Mucosa of descending colon (tissue), 3 donors: ENCODE measurements at regions not wholly inside any gene's neighbourhood (a gene's known extent, or its start where the extent isn't known, plus 50 kb on each side); places are given as distances from the start of the nearest gene placed in this dataset.

ENCODE experiments used
- ATAC-seq: fragments of 200-7000 bp; cut with Tn5 transposase; one replicate; pipeline ENCODE4 v1.9.1; 2020; ENCODE audit warnings: mild to moderate bottlenecking, moderate library complexity
- DNase-seq, 3 donors: peaks; one replicate each; pipeline ENCODE4 v3.0.0-alpha.2; 2020
- H3K36me3 ChIP-seq: fragments of 200-600 bp; one replicate; pipeline ENCODE4 v1.8.0; 2021; ENCODE audit warnings: low read depth, mild to moderate bottlenecking
- H3K4me1 ChIP-seq: fragments of 200-600 bp; one replicate; pipeline ENCODE4 v1.8.0; 2021; ENCODE audit warnings: low read depth, mild to moderate bottlenecking
- H3K4me3 ChIP-seq: fragments of 200-600 bp; one replicate; pipeline ENCODE4 v1.8.0; 2021; ENCODE audit warnings: mild to moderate bottlenecking
- H3K9me3 ChIP-seq: fragments of 200-600 bp; one replicate; pipeline ENCODE4 v1.8.0; 2021; ENCODE audit warnings: mild to moderate bottlenecking
- CTCF ChIP-seq: fragments of 200-600 bp; IDR thresholded peaks from one replicate; pipeline ENCODE4 v1.8.0; 2022; ENCODE audit warnings: antibody characterized with exemption, mild to moderate bottlenecking
- intact Hi-C, 2 donors: fragments of 100-400 bp; cut with DNase I in 1 of 2; cut with micrococcal nuclease in 1 of 2; formaldehyde crosslinking; loops; one replicate each; pipeline versions ENCODE4 v1.11.0 to v1.11.1; 2022; cut with DNase I, micrococcal nuclease
- donor health status: DM: no; HTN: no; CAD: no; lungs with moderate emphysema.
- donor health status: DM: no; HTN: no; CAD: no.
- donor health status: DM: no; HTN: yes; CAD: no.

GRCh38 chr1:87794788-87795614, 466.3 kb downstream of the LMO4 start:
- ATAC-seq (peak; percentile 46), DNase-seq (no peak)
- Histone ChIP-seq H3K4me1 (peaks cover 10% of the 10 kb centered on the region), H3K36me3 (no peaks in the 10 kb centered on the region), H3K9me3 (no peaks in the 10 kb centered on the region), H3K4me3 (no peak overlapping the region)
- TF ChIP-seq CTCF, result no peak
- intact Hi-C loops, result no loop called here

- Histone ChIP-seq H3K36me3 (no peaks in the 10 kb centered on the region), H3K4me1 (peaks cover 10% of the 10 kb centered on the region), H3K9me3 (no peaks in the 10 kb centered on the region), H3K4me3 (no peak overlapping the region)
- DNase-seq, result peak in 1 of 3 donors; percentile 17
- intact Hi-C loops, result no loop called here
- no peak for TF ChIP-seq CTCF
- peak; percentile 77 for ATAC-seq
These were observed 467.1 kb downstream of the LMO4 start for GRCh38 chr1:87795615-87796337.

DNA sequence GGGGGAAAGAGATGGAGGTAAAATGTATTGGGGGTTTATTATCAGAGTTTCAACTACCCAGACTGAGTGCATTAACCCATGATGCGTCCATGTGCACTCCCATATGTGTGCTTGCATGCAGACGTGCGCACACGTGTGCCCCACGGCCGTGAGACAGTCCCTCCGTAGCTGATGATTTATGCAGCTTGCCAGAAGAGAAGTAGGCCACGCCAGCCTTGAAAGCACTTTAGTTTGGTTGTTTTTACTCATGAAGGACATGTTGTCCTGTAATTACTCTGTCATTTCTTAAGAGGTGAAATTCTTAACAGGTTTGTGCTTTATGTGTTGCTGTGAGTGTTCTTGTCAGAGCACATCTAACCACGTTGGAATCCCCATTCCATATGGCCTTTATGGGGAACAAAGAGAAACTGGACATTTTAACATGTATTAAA, 467.8 kb downstream of the LMO4 start:
- ATAC-seq (peak; percentile 24), DNase-seq (no peak)
- H3K4me1 ChIP-seq, result peaks cover 10% of the 10 kb centered on the region
- intact Hi-C loops, result no loop called here
- no peak overlapping the region for H3K4me3 ChIP-seq
- H3K36me3 ChIP-seq, result no peaks in the 10 kb centered on the region
- H3K9me3 ChIP-seq, result no peaks in the 10 kb centered on the region
- TF ChIP-seq CTCF, result no peak

DNA sequence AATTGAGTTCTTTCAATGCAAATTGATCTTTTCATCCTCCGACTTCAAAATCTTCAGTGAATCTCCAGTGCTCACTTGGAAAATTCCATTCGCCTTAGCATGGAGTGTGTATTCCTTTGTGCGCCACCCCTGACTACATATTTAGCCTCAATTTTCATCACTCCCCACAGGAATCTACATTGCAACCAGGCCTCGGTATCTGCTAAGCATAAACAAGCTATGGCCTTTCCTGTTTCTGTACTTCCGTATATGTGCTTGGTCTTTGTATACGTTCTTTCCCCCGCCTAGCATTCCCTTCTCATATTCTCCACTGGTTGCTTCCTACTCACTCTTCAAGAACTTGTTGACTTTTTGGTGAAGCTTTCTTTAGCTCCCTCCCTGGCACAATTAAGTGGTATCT, 470.8 kb downstream of the LMO4 start:
- Histone ChIP-seq H3K36me3 (no peaks in the 10 kb centered on the region), H3K4me1 (peaks cover 10% of the 10 kb centered on the region), H3K9me3 (no peaks in the 10 kb centered on the region), H3K4me3 (no peak overlapping the region)
- intact Hi-C loops, result no loop called here
- no peak for TF ChIP-seq CTCF
- DNase-seq (no peak), ATAC-seq (no peak)

DNA sequence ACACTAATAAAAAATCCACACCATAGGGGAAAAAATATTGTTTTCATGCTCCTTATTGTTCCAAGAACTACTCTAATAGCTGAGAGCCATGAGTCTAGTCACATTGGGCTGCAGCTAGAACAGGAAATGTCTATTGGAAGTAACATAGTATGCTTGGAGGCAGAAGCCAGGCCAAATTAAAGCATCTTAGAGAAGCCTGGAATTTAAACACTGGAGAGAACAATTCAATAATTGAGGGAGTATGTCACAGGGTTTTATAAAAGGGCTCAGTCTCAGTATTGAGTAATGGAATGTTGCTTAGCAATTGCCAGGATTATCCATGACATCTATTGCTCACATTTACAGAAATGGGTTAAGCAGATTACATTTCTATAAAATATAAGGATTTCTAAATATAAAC, 471.3 kb downstream of the LMO4 start:
- DNase-seq (no peak), ATAC-seq (no peak)
- peaks cover 10% of the 10 kb centered on the region for H3K4me1 ChIP-seq
- no peaks in the 10 kb centered on the region for H3K9me3 ChIP-seq
- H3K36me3 ChIP-seq, result no peaks in the 10 kb centered on the region
- H3K4me3 ChIP-seq, result no peak overlapping the region
- intact Hi-C loops, result no loop called here
- no peak for TF ChIP-seq CTCF
